Testis (tissue), 2 donors: ENCODE measurements at regions not wholly inside any gene's neighbourhood (a gene's known extent, or its start where the extent isn't known, plus 50 kb on each side); places are given as distances from the start of the nearest gene placed in this dataset.

ENCODE experiments used
- DNase-seq: peaks from one replicate; pipeline ENCODE4 v3.0.0-alpha.2; 2019
- H3K27ac ChIP-seq, 2 donors: fragments of 200-600 bp; sonication (generic); one replicate each; pipeline ENCODE4 v1.5.1; 2019
- H3K27me3 ChIP-seq: fragments of 200-600 bp; sonication (generic); one replicate; pipeline ENCODE4 v1.5.1; 2019
- H3K36me3 ChIP-seq: fragments of 200-600 bp; sonication (generic); one replicate; pipeline ENCODE4 v1.5.1; 2017; ENCODE audit warnings: low read depth; ENCODE audit errors: missing control alignments
- H3K4me1 ChIP-seq: fragments of 200-600 bp; sonication (generic); one replicate; pipeline ENCODE4 v1.5.1; 2019
- H3K4me3 ChIP-seq, 2 donors: fragments of 200-600 bp; sonication (generic); one replicate each; pipeline ENCODE4 v1.5.1; 2017 to 2019
- H3K9me3 ChIP-seq: fragments of 200-600 bp; sonication (generic); one replicate; pipeline ENCODE4 v1.5.1; 2017
- POLR2A ChIP-seq: fragments of 450-650 bp; IDR thresholded peaks from one replicate; pipeline ENCODE4 v1.6.1; 2017; ENCODE audit warnings: antibody characterized with exemption, mild to moderate bottlenecking, moderate library complexity
- WGBS, 2 donors: methylation state at CpG; one replicate each; pipeline ENCODE4 v1.1.5; 2018; 5-methylcytosine and 5-hydroxymethylcytosine counted together
- intact Hi-C: fragments of 100-400 bp; cut with DNase I; formaldehyde crosslinking; loops from one replicate; pipeline ENCODE4 v1.15.1; 2023; ENCODE audit warnings: low total_unique reads
- TF ChIP-seq, protein P1 (sequence below), 3 experiments: fragments of 450-650 bp in 2 of 3; fragments of 200-600 bp in 1 of 3; sonication (generic) in 1 of 3; IDR thresholded peaks; one replicate each; pipeline ENCODE4 v1.5.1; 2016 to 2019; ENCODE audit warnings: antibody characterized with exemption in 3 of 3, mild to moderate bottlenecking in 2 of 3, moderate library complexity in 1 of 3

DNA sequence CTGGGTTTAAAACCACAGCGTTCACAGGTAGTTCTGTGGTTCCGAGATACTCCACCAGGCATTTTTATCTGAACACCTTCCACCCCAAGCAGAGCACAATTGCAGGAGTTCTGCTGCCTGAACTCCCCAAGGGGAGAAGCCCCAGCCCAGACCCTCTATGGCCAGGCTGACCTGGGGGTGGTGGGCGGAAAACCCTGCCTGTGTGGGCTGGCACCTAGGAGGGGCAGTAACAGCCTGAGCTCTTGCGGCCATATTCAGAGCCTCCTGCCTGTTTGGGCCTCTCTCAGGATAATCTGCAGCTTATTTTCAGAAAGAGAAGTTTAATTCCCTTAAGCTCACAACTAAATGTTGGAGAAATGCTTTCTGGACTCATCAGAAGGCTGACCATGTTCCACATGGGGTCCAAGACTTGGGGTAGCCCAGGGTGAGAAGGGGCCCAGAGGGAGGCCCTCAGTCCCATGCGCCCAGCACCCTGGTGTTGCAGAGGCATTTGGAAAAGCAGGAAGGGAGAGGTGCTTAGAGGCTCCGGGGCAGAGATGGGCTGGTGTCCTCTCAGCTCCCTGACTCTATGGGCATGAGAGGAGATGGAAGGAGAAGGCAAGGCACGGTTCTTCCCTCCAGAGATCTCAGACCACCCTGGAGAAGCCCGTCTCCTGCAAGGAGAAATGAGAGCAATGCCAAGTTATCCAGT is 195.6 kb upstream of the TPM1 start:
- intact Hi-C loops = loop anchor here (10.0 kb wide), 1 partner anchor 52 kb away; no protein-coding TSS in a partner anchor
- Histone ChIP-seq H3K36me3 (no peaks in the 10 kb centered on the region), H3K9me3 (no peaks in the 10 kb centered on the region), H3K4me1 (no peaks in the 10 kb centered on the region), H3K27ac (no peak overlapping the region), H3K27me3 (no peaks in the 10 kb centered on the region), H3K4me3 (no peak overlapping the region)
- DNase-seq = no peak
- TF ChIP-seq, protein P1, sequence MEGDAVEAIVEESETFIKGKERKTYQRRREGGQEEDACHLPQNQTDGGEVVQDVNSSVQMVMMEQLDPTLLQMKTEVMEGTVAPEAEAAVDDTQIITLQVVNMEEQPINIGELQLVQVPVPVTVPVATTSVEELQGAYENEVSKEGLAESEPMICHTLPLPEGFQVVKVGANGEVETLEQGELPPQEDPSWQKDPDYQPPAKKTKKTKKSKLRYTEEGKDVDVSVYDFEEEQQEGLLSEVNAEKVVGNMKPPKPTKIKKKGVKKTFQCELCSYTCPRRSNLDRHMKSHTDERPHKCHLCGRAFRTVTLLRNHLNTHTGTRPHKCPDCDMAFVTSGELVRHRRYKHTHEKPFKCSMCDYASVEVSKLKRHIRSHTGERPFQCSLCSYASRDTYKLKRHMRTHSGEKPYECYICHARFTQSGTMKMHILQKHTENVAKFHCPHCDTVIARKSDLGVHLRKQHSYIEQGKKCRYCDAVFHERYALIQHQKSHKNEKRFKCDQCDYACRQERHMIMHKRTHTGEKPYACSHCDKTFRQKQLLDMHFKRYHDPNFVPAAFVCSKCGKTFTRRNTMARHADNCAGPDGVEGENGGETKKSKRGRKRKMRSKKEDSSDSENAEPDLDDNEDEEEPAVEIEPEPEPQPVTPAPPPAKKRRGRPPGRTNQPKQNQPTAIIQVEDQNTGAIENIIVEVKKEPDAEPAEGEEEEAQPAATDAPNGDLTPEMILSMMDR (IDR thresholded peaks at IDR 0.05) = no peak
- TF ChIP-seq POLR2A = no peak
- 87 to 93% methylated on average over 8 of the region's 8 CpGs for WGBS, 2 donors

DNA sequence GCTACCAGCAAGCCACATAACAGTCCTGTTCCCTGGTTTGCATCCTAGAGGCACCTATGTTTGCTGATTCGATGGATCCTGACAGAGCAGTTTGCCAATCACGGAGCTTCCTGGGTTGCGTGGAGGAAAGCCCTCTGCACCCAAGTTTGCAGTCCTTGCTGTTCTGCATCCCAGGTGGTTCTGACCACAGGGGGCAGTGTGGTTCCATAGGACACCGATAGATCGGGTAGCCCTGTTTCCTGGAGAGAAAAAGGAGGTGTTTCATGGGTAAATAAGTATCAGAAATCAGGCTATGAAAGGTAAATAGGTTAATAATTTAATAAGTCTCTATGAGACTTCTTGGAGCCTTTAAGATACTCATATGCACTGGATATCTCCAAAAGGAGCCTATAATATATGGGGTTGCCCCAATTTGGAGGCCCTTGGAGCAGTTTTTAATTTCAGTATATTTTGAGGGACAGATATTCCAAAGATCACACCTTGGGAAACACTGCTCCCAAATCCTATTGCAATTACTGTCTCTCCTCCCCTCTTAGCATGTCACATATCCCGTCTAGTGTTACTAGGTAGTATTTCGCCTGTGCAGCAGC is 194.6 kb upstream of the TPM1 start:
- peak; percentile 82 for DNase-seq
- H3K36me3 ChIP-seq = no peaks in the 10 kb centered on the region
- no peaks in the 10 kb centered on the region for H3K4me1 ChIP-seq
- no peak overlapping the region for H3K27ac ChIP-seq
- H3K4me3 ChIP-seq = no peak overlapping the region
- intact Hi-C loops = loop anchor here (10.0 kb wide), 1 partner anchor 53 kb away; no protein-coding TSS in a partner anchor
- no peaks in the 10 kb centered on the region for H3K9me3 ChIP-seq
- TF ChIP-seq, protein P1 (IDR thresholded peaks at IDR 0.05) = peak in 2 of 3 experiments; percentile 40 to 52
- TF ChIP-seq POLR2A = no peak
- H3K27me3 ChIP-seq = no peaks in the 10 kb centered on the region
- WGBS, 2 donors = 78 to 83% methylated on average over 7 of the region's 7 CpGs

DNA sequence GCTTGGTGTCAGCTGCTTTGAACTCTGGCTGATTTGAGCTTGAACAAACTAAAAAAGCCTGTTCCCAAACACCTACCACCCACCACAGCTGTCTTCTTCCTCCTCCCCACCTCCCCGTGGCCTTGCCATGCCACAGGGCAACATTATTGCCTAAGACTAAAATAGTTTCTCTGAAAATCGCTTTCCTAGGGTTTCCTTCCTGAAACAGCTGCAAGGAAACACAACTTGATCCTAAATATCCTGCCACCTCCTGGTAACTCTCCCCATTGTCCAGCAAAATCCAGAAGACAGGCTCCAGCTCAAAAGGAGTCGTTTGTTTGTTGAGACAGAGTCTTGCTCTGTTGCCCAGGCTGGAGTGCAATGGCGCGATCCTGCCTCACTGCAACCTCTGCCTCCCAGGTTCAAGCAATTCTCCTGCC is 193.9 kb upstream of the TPM1 start:
- no peak overlapping the region for H3K27ac ChIP-seq
- no peak for DNase-seq
- WGBS, 2 donors = 61 to 63% methylated on average over 5 of the region's 5 CpGs
- H3K27me3 ChIP-seq = no peaks in the 10 kb centered on the region
- TF ChIP-seq POLR2A = no peak
- TF ChIP-seq, protein P1 (IDR thresholded peaks at IDR 0.05) = no peak
- H3K9me3 ChIP-seq = no peaks in the 10 kb centered on the region
- intact Hi-C loops = loop anchor here (10.0 kb wide), 1 partner anchor 54 kb away; no protein-coding TSS in a partner anchor
- H3K4me3 ChIP-seq = no peak overlapping the region
- H3K4me1 ChIP-seq = no peaks in the 10 kb centered on the region
- no peaks in the 10 kb centered on the region for H3K36me3 ChIP-seq

DNA sequence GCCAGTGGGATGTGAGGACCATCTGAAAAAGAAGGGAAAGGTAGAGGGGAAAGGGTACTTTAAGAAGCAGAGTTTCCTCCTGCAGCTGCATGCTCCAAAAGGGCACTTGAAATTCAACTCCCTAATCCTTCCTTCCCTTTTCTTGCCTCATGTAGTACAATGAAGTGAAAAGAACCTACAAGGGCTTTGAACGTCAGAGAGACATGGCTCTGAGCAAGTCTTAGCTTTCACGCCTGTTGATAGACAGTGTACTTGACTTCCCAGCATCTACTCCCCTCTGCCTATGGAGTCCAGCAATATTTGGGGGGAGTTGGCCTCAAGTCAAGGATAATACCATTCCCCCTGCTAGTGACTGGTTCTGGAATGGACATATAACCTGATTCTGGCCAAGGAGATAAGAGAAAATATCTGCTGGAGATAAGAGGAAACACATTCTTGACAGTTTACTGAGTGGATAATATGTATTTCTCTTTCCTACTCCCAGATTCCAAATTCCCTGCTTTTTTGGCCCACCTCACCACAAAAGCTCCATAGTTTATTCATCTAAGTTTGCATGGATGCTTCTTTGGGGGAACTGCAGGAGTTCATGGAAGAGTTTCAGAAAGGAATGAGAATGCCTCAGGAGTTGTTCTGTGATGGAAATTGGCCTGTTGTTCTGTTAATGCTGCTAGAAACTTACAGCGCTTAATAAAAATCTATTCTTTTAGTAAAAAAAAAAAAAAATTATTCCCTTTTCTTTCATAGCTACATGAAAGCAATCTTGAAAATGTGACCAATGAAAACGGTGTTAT is 193.0 kb upstream of the TPM1 start:
- no peak for TF ChIP-seq POLR2A
- TF ChIP-seq, protein P1 (IDR thresholded peaks at IDR 0.05) = no peak
- no peak for DNase-seq
- Histone ChIP-seq H3K9me3 (no peaks in the 10 kb centered on the region), H3K36me3 (no peaks in the 10 kb centered on the region), H3K27me3 (no peaks in the 10 kb centered on the region), H3K4me1 (no peaks in the 10 kb centered on the region), H3K27ac (no peak overlapping the region), H3K4me3 (no peak overlapping the region)
- intact Hi-C loops = loop anchor here (10.0 kb wide), 1 partner anchor 55 kb away; no protein-coding TSS in a partner anchor
- WGBS, 2 donors = 79 to 83% methylated on average over 4 of the region's 4 CpGs
